GM19351 (cell line): ENCODE measurements at regions not wholly inside any gene's neighbourhood (a gene's known extent, or its start where the extent isn't known, plus 50 kb on each side); places are given as distances from the start of the nearest gene placed in this dataset.

Experiments
- ATAC-seq: cut with Tn5 transposase; IDR thresholded peaks from one replicate; pipeline ENCODE4 v1.9.1; 2021; ENCODE audit warnings: mild to moderate bottlenecking, moderate library complexity; ENCODE audit not compliant: unreplicated experiment

DNA sequence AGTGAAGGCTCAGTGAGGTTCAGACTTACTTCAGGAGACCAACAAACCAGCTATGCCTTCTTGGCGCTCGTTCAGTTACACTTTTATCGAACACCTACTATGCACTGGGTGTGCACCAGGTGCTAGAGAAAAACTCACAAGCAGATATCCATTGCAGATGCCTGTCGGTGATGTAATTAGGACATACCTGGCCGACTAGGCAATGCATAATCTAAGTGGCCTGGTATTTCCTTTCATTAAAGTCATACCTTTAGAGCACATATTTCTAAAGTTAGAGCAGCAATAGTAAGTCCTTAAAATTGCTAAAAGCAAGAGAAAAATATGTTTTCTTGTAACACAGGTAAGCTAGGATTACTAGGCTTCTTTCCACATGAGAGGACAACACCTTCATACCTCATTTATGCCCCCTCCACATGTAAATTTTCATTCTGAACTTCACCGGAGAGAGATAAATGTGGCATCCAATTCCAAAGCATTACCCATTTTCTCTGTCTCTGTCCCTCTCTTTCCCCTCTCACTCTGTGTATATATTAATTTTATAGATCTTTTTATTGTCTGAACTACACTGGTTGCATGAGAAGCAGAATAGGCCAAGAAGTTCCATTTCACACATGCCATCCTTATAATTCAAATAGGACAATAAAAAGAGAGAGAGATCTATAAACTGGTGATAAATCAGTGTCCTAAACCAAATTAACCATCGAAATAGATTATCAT lies 242.2 kb downstream of the SPTSSA start:
- ATAC-seq = no peak

DNA sequence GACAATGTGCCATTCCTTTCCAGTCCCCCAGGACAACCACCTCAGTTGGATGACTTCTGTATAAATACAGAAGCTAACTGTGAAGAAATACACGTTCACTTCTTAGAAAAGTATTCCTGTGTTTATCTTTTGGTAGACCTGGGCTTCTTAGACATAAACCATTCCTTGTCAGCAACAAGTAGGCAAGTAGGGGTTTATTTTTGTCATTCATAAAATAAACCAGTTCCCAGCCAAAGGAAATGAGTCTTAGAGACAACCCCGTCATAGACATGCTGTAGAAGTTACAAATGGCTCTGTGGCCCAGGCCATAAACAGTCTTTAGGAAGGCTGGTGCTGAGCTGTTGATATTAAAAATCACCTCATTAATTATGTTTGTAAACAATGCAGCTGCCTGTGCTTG lies 243.2 kb downstream of the SPTSSA start:
- no peak for ATAC-seq

- ATAC-seq = no peak
These were observed 247.1 kb downstream of the SPTSSA start for GRCh38 chr14:34214961-34215360.

- no peak for ATAC-seq
These were observed 248.7 kb downstream of the SPTSSA start for GRCh38 chr14:34213332-34213731.

- ATAC-seq = no peak
These were observed 249.7 kb downstream of the SPTSSA start for GRCh38 chr14:34212172-34212929.

DNA sequence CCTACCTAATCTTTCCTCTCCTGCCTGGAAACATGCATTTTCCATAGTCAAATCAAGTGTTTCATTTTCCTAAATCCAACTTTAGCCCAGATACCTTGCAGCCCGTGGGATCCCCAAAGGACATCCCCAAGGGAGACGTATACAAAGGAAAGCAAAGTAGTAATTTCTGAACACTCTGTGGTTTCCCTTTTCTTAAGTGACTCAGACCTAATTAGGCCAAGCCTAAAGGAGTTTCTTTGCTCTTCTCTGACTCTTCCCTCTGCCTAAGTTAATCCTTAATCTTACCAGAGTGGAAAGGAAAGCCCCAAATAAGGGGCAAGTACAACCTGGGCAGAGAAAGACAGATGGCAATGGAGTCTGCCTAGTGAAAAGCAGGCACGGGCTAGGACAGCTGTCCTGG lies 250.3 kb downstream of the SPTSSA start:
- ATAC-seq = no peak

GRCh38 chr14:34208532-34208931 lies 253.5 kb downstream of the SPTSSA start:
- no peak for ATAC-seq

GRCh38 chr14:34205799-34206198 lies 254.9 kb upstream of the EGLN3 start:
- no peak for ATAC-seq

- no peak for ATAC-seq
These were observed 253.9 kb upstream of the EGLN3 start for GRCh38 chr14:34204774-34205173.

DNA sequence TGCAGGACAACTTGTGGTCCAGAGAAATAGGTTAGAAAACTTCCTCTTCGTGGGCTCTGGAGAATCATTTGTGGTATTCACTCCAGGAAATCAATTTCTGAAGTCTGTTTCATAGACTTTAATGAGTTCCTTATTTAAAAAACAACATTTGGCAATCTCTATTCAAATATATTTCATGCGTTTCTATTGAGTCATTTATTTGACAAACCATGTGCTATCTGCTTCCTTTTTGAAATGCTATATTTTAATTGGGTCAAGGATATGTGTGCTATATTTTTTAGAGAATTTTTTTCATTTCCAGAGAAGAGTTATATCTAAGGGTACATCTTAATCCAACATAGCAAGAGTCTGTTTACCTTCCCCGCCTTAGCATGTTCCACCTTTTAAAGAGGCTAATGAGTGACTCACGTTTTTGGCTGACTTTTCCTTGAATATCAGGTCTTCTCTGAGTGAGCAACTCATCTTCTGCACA lies 252.4 kb upstream of the EGLN3 start:
- ATAC-seq = no peak

GRCh38 chr14:34201909-34202637 lies 251.2 kb upstream of the EGLN3 start:
- no peak for ATAC-seq

DNA sequence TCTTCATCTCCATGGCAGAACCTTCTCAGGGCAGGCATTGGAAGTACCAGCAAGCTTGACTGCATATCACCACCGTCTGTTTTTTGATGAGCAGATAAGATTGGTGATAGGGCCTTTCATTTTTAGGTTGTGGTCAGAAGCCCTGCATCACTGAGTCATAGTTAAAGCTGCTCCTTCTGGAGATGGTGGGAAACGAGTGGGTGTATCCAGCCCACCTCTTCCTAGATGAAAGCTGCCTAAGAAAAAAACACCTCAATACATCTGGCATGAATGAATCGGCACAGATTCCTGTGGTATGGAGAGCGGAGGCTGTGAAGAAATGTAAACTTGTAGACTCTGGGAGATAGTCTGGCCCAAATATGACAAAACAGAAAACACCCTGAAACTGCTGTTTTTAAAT lies 248.7 kb upstream of the EGLN3 start:
- ATAC-seq = no peak

DNA sequence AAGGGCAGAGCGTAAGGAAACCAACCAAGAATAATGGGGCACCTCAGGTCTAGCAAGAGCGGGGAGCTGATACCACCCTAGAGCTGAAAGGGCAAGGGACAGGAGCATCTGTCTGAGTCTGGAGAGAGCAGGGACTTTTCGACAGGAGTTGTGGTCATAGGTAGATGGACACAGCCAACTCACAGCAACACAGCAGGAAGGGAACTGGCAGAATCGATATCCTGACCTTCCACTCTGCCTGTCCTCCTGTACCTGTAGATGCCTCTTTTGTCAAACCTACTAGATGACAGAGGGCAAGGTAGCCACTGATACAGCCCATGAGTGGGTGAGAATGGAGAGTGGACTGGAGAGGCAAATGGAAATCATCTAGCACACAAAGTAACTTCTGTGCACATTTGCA lies 247.2 kb upstream of the EGLN3 start:
- no peak for ATAC-seq

GRCh38 chr14:34195964-34196363 lies 245.1 kb upstream of the EGLN3 start:
- no peak for ATAC-seq

DNA sequence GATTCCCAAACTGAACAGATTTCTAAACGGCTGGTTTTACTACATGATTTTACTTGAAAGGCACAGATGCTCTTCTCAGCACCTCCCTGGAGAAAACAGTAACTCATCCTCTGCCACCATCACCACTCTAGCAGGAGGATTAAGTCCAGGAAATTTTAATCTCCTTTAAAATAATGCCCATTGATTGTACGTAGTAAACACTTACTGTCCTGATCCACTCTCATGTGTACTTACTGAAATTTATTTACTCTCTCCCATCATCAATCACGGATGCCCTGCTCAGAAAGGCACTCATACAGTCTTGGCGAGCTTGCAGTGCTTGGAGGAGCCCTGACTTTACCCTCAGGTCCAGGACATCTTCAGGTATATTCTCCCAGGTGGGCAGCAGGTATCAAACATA lies 239.8 kb upstream of the EGLN3 start:
- no peak for ATAC-seq

- no peak for ATAC-seq
These were observed 239.0 kb upstream of the EGLN3 start for GRCh38 chr14:34189866-34190265.

DNA sequence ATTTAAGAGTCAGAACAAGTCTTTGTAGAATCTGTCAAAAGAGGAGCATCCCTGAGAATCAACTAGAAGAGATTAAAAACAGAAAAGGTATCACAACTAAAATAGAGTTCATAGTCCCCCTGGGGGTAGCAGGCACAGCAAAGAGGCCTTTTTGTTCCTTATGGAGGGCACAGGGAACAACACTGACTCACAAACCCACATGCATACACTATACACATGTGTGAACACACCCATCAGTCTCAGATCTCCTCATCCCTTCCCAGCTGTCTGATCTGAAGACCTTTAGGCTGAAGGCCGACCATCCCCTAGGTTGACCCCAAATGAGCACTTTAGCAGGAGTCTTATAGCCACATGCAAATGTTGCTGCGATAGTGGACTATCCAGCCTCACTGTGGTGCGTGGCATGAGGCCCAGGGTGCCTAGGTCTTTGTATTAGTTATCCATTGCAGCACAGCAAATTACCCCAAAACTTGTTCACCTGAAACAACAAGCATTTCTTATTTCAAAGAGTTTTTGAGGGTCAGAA lies 236.7 kb upstream of the EGLN3 start:
- ATAC-seq = no peak

DNA sequence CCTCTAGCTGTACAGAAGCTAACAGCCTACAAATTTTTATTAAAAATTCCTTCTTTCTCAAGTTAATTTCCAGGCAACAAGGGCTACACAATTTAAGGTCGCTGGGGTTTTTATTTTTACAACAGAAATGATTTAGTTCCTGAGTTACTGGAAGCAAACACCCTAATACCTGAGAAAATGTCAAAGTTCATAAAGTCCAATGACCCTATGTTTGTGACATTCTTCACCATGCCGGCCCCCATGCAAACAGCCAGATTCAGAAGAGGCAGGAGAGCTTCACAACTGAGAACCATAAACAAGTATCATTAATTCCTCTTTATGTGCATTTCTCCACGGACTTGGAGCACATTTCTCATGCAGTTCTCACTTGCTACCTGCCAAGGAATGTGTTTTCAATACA lies 236.2 kb upstream of the EGLN3 start:
- no peak for ATAC-seq

DNA sequence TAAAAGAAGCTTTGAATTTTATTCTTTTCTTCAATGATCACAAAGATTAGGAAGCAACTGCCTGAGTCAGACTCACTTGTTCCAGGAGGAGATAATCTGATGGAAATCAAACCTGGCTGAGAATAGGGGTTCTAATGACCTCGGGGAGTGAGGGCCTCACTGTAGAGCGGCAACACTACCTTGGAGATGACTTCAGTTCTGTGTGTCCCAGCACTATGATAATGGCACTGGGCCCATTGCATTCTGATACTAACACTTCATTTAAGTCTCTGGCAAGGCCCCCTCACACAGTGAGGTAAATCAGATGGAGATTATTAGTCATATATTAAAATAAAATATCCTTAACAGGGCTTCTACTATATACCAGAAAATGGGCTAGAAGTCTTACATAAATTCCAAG lies 233.3 kb upstream of the EGLN3 start:
- ATAC-seq = no peak

DNA sequence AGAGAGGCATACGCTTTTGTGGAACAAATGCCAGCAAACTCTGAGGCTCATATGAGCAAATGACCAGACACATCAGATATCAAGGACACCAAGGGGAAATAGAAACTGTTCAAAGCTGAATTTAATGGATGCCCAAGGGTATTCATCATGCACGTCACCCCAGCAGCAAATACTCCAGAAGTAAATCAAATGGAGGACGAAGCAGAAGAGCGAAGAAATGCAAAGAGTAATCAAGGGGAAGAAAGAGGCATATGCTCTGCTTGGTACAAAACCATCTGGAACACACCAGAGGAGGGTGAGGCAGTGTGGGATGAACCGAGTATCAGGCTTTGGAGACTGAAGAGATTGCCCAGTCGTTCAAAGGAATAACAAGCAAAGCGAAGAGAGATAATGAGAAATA lies 232.6 kb upstream of the EGLN3 start:
- ATAC-seq = no peak

DNA sequence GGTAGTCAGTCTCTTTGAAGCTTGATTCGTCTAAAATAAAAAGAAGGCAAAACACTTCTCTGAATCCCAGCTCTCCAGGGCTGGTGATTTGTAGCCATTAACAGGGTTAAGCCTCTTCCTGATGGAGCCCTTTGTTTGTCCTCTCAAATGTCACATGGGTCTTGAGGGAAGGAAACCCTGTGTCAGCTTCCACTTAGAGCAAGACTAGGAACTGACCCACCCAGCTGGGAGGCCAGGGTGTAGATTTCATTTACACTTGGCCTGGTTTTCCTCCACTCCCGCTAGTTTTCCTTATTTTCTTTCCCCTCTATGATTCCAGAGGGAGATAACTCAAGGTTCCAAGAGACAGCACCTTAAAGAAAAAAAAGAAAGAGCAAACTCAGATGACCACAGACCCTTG lies 230.5 kb upstream of the EGLN3 start:
- no peak for ATAC-seq

- no peak for ATAC-seq
These were observed 230.0 kb upstream of the EGLN3 start for GRCh38 chr14:34180869-34181268.
